Uterus (tissue), 3 donors: ENCODE measurements at regions not wholly inside any gene's neighbourhood (a gene's known extent, or its start where the extent isn't known, plus 50 kb on each side); places are given as distances from the start of the nearest gene placed in this dataset. TPM values are rescaled to one million over a fixed set of nuclear protein-coding genes. Genes with fewer than 3 reads are reported as not detected.

Source experiments
- DNase-seq, 2 donors: peaks; one replicate each; pipeline ENCODE4 v3.0.0-alpha.2; 2019 to 2020
- H3K27ac ChIP-seq, 2 donors: fragments of 200-600 bp; sonication (generic); 1 replicate in 1 of 2; 2 replicates in 1 of 2; pipeline ENCODE4 v1.5.1; 2016 to 2018
- H3K27me3 ChIP-seq, 2 donors: fragments of 200-600 bp; sonication (generic); one replicate each; pipeline ENCODE4 v1.5.1; 2018 to 2019; ENCODE audit warnings: control low read depth in 1 of 2
- H3K36me3 ChIP-seq, 2 donors: fragments of 200-600 bp; sonication (generic); one replicate each; pipeline ENCODE4 v1.5.1; 2019; ENCODE audit warnings: control low read depth in 1 of 2
- H3K4me1 ChIP-seq, 2 donors: fragments of 200-600 bp; sonication (generic); one replicate each; pipeline ENCODE4 v1.5.1; 2018 to 2019; ENCODE audit warnings: control low read depth in 1 of 2
- H3K4me3 ChIP-seq, 2 donors: fragments of 200-600 bp; sonication (generic); 1 replicate in 1 of 2; 2 replicates in 1 of 2; pipeline ENCODE4 v1.5.1; 2018 to 2019; ENCODE audit warnings: mild to moderate bottlenecking in 1 of 2
- H3K9me3 ChIP-seq, 2 donors: fragments of 200-600 bp; sonication (generic); one replicate each; pipeline ENCODE4 v1.5.1; 2019; ENCODE audit warnings: control low read depth in 1 of 2
- POLR2A ChIP-seq, 2 donors: fragments of 450-650 bp; IDR thresholded peaks; one replicate each; pipeline ENCODE4 v1.6.1; 2016; ENCODE audit warnings: antibody characterized with exemption in 2 of 2, mild to moderate bottlenecking in 1 of 2, moderate library complexity in 1 of 2
- intact Hi-C: fragments of 100-400 bp; cut with DNase I; formaldehyde crosslinking; loops from one replicate; pipeline ENCODE4 v1.15.1; 2023; ENCODE audit warnings: low total_unique reads
- microRNA-seq: library from miRNA; unstranded; fragments of <30 nt; microRNA quantifications from one replicate; pipeline ENCODE4, GENCODE V29; 2016; ENCODE audit warnings: borderline microRNAs expressed, borderline replicate concordance
- small RNA-seq: library from RNA; depleted of rRNA; stranded (forward); fragments of <200 nt; gene quantifications from one replicate; pipeline ENCODE3, GENCODE V24; 2016
- TF ChIP-seq, protein P1 (sequence below), 4 experiments: fragments of 200-600 bp in 2 of 4; fragments of 450-650 bp in 2 of 4; sonication (generic) in 2 of 4; IDR thresholded peaks; one replicate each; pipeline ENCODE4 v1.5.1; 2016 to 2019; ENCODE audit warnings: antibody characterized with exemption in 4 of 4, mild to moderate bottlenecking in 2 of 4, moderate library complexity in 1 of 4
- donor health status: DM: yes; HTN: yes; CAD: no.

DNA sequence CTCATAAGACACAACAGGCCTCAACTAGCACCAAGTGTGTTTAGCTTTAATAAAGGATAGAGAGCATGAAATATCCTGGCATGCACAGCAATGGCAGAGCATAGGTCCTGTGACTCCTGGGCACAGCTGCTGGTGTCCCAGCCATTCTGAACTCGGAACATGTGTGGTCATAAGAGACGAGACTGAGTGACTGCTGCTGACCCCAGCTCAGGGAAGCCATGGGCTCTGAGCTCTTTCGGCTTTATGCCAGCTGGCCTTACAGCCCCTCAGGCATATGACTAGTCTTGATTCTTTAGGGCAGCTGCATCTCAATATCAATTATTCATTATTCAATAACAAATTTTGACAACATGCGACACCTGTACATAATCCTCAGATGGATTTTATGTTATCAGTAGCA, 62.4 kb upstream of the TOPAZ1 start:
- intact Hi-C loops, result no loop called here
- TF ChIP-seq, protein P1, sequence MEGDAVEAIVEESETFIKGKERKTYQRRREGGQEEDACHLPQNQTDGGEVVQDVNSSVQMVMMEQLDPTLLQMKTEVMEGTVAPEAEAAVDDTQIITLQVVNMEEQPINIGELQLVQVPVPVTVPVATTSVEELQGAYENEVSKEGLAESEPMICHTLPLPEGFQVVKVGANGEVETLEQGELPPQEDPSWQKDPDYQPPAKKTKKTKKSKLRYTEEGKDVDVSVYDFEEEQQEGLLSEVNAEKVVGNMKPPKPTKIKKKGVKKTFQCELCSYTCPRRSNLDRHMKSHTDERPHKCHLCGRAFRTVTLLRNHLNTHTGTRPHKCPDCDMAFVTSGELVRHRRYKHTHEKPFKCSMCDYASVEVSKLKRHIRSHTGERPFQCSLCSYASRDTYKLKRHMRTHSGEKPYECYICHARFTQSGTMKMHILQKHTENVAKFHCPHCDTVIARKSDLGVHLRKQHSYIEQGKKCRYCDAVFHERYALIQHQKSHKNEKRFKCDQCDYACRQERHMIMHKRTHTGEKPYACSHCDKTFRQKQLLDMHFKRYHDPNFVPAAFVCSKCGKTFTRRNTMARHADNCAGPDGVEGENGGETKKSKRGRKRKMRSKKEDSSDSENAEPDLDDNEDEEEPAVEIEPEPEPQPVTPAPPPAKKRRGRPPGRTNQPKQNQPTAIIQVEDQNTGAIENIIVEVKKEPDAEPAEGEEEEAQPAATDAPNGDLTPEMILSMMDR (IDR thresholded peaks at IDR 0.05), result no peak
- TF ChIP-seq POLR2A (IDR thresholded peaks at IDR 0.05), result no peak
- Histone ChIP-seq H3K4me1 (no peaks in the 10 kb centered on the region), H3K27ac (no peak overlapping the region), H3K4me3 (no peak overlapping the region), H3K27me3 (no peaks in the 10 kb centered on the region), H3K9me3 (no peaks in the 10 kb centered on the region), H3K36me3 (no peaks in the 10 kb centered on the region)
- DNase-seq, result no peak

DNA sequence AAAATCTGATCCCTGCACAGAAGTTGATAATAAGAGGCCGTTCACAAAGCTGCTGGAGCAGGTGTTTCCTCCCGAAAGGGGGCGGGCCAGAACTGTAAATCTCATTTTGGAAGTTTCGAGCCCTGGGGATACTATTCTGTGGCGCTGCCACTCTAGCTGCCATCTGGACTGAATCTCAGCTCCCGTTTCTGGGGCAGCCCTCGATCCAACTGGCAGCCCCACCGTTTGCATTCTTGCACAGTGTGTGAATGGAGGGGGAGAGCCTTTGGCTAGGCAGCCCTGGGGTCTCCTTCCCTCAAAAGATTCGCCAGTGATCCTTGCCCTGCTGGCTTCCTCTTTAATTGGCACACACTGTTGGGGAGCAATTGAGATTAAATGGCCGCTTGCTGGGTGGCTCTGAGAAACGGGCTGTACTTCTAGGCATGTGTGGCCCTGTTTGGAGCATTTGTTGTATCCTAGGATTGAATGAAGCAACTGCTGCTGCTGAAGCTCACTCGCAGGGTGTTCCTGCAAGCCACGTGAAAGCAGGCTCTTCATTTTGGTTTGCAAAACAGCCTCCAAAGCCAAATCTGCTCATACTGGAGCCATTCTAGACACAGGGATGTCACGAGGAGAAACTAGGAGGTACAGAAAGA, 57.2 kb upstream of the TOPAZ1 start:
- no peaks in the 10 kb centered on the region for H3K4me1 ChIP-seq
- no peaks in the 10 kb centered on the region for H3K9me3 ChIP-seq
- H3K36me3 ChIP-seq, result no peaks in the 10 kb centered on the region
- H3K4me3 ChIP-seq, result no peak overlapping the region
- TF ChIP-seq, protein P1 (IDR thresholded peaks at IDR 0.05), result no peak
- TF ChIP-seq POLR2A (IDR thresholded peaks at IDR 0.05), result no peak
- no peak overlapping the region for H3K27ac ChIP-seq
- no peak for DNase-seq
- H3K27me3 ChIP-seq, result no peaks in the 10 kb centered on the region
- intact Hi-C loops, result no loop called here

DNA sequence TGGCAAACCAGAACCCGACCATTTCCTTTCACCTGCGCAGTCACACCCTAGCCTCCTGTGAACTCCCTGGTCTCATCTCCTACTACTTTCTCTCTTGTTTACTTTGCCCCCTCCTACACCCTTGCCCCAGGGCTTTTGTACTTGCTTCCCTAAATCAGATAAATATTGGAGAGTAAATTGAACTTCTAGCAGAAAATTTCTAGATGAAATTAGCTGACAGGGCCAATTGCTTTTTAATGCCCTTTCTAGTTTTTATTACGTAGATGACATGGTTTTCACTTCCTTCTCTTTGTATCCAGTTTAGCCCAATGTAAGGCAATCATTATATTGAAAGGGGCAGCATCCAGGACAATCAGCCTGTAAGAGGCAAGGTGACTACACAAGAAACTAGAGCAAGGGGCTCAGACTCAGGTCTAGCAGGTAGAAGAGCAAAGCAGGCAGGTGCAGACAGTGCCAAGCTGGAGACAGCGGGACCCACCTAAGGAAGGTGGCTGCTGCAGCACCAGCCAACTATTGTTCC, 56.2 kb upstream of the TOPAZ1 start:
- TF ChIP-seq, protein P1 (IDR thresholded peaks at IDR 0.05), result no peak
- TF ChIP-seq POLR2A (IDR thresholded peaks at IDR 0.05), result no peak
- Histone ChIP-seq H3K27ac (no peak overlapping the region), H3K36me3 (no peaks in the 10 kb centered on the region), H3K9me3 (no peaks in the 10 kb centered on the region), H3K4me3 (no peak overlapping the region), H3K4me1 (no peaks in the 10 kb centered on the region), H3K27me3 (no peaks in the 10 kb centered on the region)
- intact Hi-C loops, result no loop called here
- no peak for DNase-seq

DNA sequence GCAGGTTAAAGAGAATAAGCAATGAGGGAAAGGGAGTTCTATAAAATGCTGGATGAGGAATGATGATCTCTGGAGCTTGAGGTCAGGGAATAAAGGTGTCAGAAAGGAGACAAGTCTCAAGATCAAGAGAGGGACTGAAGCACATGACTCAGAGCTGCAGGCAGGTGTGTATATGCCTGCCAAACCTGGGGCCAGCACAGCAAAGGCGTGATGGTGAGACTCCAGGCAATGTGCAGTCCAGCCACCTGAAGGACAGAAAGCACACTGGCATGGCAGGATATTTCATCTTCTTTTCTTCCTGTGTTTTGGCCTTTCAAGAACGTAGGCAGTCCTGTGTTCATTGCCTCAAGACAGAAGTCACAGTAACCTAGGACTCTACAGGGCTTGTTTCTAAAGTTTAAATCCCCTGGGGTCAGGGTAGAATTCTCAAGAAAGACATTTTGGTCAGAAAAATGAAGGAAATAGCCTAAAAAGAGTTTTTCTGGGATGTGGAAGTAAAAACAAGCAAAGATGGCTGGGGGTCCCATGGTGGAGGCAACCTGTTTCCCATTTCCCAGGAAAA, 55.5 kb upstream of the TOPAZ1 start:
- intact Hi-C loops, result no loop called here
- no peak for DNase-seq

DNA sequence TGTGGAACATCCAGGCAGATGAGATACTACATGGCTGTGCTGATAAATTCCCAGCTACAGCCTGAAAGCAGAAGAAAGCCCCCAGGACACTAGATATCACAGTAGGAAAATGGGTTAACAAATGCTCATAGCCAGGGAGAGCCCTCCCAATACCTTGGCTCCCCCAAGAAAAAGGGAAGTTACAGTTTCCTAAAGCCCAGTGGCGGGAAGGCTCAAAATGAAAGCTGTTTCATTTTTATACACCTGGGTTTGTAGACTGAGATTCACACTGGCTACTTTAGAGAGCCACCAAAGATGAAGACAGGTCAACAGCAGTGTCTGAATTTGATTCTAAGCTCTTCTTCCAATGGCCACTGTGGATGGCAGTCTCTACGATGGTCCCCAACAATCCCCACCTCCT, 55.0 kb upstream of the TOPAZ1 start:
- H3K27me3 ChIP-seq, result no peaks in the 10 kb centered on the region
- TF ChIP-seq, protein P1 (IDR thresholded peaks at IDR 0.05), result no peak
- no peak for TF ChIP-seq POLR2A (IDR thresholded peaks at IDR 0.05)

More for the DNA sequence above, 55.5 kb upstream of the TOPAZ1 start:
- Histone ChIP-seq H3K36me3 (no peaks in the 10 kb centered on the region), H3K4me3 (no peak overlapping the region), H3K4me1 (no peaks in the 10 kb centered on the region), H3K27me3 (no peaks in the 10 kb centered on the region), H3K27ac (no peak overlapping the region), H3K9me3 (no peaks in the 10 kb centered on the region)
- TF ChIP-seq POLR2A (IDR thresholded peaks at IDR 0.05), result no peak

More for the DNA sequence above, 55.0 kb upstream of the TOPAZ1 start:
- H3K36me3 ChIP-seq, result no peaks in the 10 kb centered on the region
- no peak overlapping the region for H3K27ac ChIP-seq
- no peaks in the 10 kb centered on the region for H3K9me3 ChIP-seq
- H3K4me1 ChIP-seq, result no peaks in the 10 kb centered on the region
- DNase-seq, result no peak
- intact Hi-C loops, result no loop called here
- no peak overlapping the region for H3K4me3 ChIP-seq

Small RNAs in the stretch of these regions (microRNA-seq; reads per million reads assigned to microRNA genes)
- gene MIR138-1, result not detected

Small RNAs in the stretch of these regions (small RNA-seq; reads per million reads assigned to genes)
- not detected for gene MIR138-1
- not detected for gene RNU6-367P
